B cell (primary cell): ENCODE measurements at regions not wholly inside any gene's neighbourhood (a gene's known extent, or its start where the extent isn't known, plus 50 kb on each side); places are given as distances from the start of the nearest gene placed in this dataset.

ENCODE experiments used
- CTCF ChIP-seq: fragments of 200-600 bp; IDR thresholded peaks from one replicate; pipeline ENCODE4 v1.8.0; 2022; ENCODE audit warnings: antibody characterized with exemption, mild to moderate bottlenecking
- EZH2 ChIP-seq: IDR thresholded peaks from 2 replicates; pipeline ENCODE4 v1.6.1; 2012; ENCODE audit warnings: borderline replicate concordance, low read depth, mild to moderate bottlenecking, moderate library complexity, low read length; ENCODE audit not compliant: insufficient read depth, poor library complexity, severe bottlenecking

GRCh38 chr18:78777992-78778391 lies 201.6 kb upstream of the SALL3 start:
- TF ChIP-seq EZH2 (no peak), CTCF (no peak)
